ENCODE measurements at regions not wholly inside any gene's neighbourhood (a gene's known extent, or its start where the extent isn't known, plus 50 kb on each side); places are given as distances from the start of the nearest gene placed in this dataset.

DNA sequence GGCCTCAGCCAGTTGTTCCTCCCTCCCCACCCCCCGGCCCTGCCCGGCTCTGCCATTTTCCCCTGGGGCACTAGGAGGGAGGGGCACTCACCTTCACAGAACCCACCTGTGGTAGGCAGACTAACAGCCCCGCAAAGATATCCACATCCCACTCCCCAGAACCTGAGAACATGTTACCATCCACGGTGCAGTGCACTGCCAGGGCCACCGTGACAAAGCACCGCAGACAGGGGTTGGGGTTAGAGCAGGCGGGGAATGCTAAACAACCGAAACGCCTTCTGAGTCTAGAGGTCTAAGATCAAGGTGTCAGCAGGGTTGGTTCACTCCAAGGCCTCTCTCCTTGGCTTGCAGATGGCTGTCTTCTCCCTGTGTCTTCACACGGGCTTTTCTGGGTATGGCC is 57.4 kb upstream of the NCOR2 start:
- Histone ChIP-seq H3K9me3 (ENCODE audit: control insufficient read depth, insufficient read depth, low read depth, low read length) (no peaks in the 10 kb centered on the region), H3K27ac (ENCODE audit: low read length) (no peak overlapping the region), H3K4me1 (ENCODE audit: control insufficient read depth, insufficient read depth, low read length) (peaks cover 10% of the 10 kb centered on the region), H3K27me3 (ENCODE audit: control insufficient read depth, insufficient read depth, low read length) (no peaks in the 10 kb centered on the region), H3K4me3 (ENCODE audit: low read depth in 2 of 2, low read length in 2 of 2) (no peak overlapping the region), H3K36me3 (ENCODE audit: control insufficient read depth, insufficient read depth, low read length) (no peaks in the 10 kb centered on the region)
- DNase-seq (ENCODE audit: low read depth, low spot score) (no peak), ATAC-seq (no peak)
- CTCF ChIA-PET = no interaction called here
- no TSS peak for BruUV-seq (replicated peaks)
- TF ChIP-seq SIN3A (IDR thresholded peaks at IDR 0.05; ENCODE audit: borderline replicate concordance, insufficient read depth, low read depth, low read length) (no peak), POLR2AphosphoS5 (IDR thresholded peaks at IDR 0.05; ENCODE audit: low read depth, low read length) (no peak), TCF7L2 (IDR thresholded peaks at IDR 0.05; ENCODE audit: low read depth, low read length) (no peak)
- TF ChIP-seq, protein P1, sequence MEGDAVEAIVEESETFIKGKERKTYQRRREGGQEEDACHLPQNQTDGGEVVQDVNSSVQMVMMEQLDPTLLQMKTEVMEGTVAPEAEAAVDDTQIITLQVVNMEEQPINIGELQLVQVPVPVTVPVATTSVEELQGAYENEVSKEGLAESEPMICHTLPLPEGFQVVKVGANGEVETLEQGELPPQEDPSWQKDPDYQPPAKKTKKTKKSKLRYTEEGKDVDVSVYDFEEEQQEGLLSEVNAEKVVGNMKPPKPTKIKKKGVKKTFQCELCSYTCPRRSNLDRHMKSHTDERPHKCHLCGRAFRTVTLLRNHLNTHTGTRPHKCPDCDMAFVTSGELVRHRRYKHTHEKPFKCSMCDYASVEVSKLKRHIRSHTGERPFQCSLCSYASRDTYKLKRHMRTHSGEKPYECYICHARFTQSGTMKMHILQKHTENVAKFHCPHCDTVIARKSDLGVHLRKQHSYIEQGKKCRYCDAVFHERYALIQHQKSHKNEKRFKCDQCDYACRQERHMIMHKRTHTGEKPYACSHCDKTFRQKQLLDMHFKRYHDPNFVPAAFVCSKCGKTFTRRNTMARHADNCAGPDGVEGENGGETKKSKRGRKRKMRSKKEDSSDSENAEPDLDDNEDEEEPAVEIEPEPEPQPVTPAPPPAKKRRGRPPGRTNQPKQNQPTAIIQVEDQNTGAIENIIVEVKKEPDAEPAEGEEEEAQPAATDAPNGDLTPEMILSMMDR (IDR thresholded peaks at IDR 0.05) = no peak
- TF ChIP-seq, protein P2, sequence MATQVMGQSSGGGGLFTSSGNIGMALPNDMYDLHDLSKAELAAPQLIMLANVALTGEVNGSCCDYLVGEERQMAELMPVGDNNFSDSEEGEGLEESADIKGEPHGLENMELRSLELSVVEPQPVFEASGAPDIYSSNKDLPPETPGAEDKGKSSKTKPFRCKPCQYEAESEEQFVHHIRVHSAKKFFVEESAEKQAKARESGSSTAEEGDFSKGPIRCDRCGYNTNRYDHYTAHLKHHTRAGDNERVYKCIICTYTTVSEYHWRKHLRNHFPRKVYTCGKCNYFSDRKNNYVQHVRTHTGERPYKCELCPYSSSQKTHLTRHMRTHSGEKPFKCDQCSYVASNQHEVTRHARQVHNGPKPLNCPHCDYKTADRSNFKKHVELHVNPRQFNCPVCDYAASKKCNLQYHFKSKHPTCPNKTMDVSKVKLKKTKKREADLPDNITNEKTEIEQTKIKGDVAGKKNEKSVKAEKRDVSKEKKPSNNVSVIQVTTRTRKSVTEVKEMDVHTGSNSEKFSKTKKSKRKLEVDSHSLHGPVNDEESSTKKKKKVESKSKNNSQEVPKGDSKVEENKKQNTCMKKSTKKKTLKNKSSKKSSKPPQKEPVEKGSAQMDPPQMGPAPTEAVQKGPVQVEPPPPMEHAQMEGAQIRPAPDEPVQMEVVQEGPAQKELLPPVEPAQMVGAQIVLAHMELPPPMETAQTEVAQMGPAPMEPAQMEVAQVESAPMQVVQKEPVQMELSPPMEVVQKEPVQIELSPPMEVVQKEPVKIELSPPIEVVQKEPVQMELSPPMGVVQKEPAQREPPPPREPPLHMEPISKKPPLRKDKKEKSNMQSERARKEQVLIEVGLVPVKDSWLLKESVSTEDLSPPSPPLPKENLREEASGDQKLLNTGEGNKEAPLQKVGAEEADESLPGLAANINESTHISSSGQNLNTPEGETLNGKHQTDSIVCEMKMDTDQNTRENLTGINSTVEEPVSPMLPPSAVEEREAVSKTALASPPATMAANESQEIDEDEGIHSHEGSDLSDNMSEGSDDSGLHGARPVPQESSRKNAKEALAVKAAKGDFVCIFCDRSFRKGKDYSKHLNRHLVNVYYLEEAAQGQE (IDR thresholded peaks at IDR 0.05; ENCODE audit: insufficient read depth in 1 of 2, low read depth in 2 of 2, low read length in 1 of 2) = no peak
- intact Hi-C loops (cut with micrococcal nuclease; ENCODE audit: unreplicated experiment) = no loop called here
- POLR2A ChIA-PET = no interaction called here
- in situ Hi-C loops (cut with HindIII; ENCODE audit: low pct_unique_long_range_greater_than_20kb, low sequenced_read_pairs) = no loop called here

DNA sequence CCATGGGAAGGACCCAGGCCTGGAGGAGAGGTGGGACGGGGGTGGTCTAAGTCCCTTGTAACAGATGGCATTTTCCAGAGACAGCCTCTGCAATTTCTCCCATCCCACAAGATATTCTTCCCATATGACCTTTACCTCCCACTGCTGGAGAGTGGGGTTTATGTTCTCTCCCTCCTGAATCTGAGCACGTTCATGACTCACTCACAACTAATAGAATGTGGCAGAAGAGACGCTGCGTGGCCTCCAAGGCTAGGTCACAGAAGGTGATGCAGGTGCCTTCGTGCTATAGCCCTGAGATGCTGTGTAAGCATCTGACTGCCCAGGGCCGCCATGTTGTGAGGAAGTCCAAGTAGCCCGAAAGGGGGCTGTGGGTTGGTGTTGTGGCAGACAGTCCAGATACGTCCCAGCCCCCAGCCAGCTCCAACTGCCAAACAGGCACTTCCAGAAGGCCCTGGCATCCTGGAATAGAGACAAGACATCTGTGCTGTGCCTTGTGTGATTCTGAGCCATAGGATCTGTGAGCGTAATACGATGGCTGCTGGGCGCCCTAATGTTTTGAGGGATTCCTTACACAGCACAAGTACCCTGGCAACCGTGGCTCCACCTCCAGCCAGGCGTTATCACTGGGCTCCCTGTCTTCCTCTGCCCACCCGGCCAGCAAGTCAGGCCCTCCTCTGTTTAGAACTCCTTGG is 56.1 kb upstream of the NCOR2 start:
- intact Hi-C loops (cut with micrococcal nuclease; ENCODE audit: unreplicated experiment) (no loop called here), in situ Hi-C loops (cut with HindIII; ENCODE audit: low pct_unique_long_range_greater_than_20kb, low sequenced_read_pairs) (no loop called here)
- ChIA-PET POLR2A (no interaction called here), CTCF (no interaction called here)
- Histone ChIP-seq H3K4me3 (ENCODE audit: low read depth in 2 of 2, low read length in 2 of 2) (no peak overlapping the region), H3K36me3 (ENCODE audit: control insufficient read depth, insufficient read depth, low read length) (no peaks in the 10 kb centered on the region), H3K9me3 (ENCODE audit: control insufficient read depth, insufficient read depth, low read depth, low read length) (no peaks in the 10 kb centered on the region), H3K27ac (ENCODE audit: low read length) (no peak overlapping the region; the same call in 1 of the 2 replicates), H3K27me3 (ENCODE audit: control insufficient read depth, insufficient read depth, low read length) (no peaks in the 10 kb centered on the region), H3K4me1 (ENCODE audit: control insufficient read depth, insufficient read depth, low read length) (peaks cover 10% of the 10 kb centered on the region)
- no TSS peak for BruUV-seq (replicated peaks)
- TF ChIP-seq, protein P2 (IDR thresholded peaks at IDR 0.05; ENCODE audit: insufficient read depth in 1 of 2, low read depth in 2 of 2, low read length in 1 of 2) = no peak
- no peak for TF ChIP-seq SIN3A (IDR thresholded peaks at IDR 0.05; ENCODE audit: borderline replicate concordance, insufficient read depth, low read depth, low read length)
- TF ChIP-seq POLR2AphosphoS5 (IDR thresholded peaks at IDR 0.05; ENCODE audit: low read depth, low read length) = no peak
- TF ChIP-seq TCF7L2 (IDR thresholded peaks at IDR 0.05; ENCODE audit: low read depth, low read length) = no peak
- TF ChIP-seq, protein P1 (IDR thresholded peaks at IDR 0.05) = no peak
- DNase-seq (ENCODE audit: low read depth, low spot score) (no peak), ATAC-seq (no peak)

Measured in Panc1 (cell line).